D721Med (cell line): ENCODE measurements at regions not wholly inside any gene's neighbourhood (a gene's known extent, or its start where the extent isn't known, plus 50 kb on each side); places are given as distances from the start of the nearest gene placed in this dataset.

Experiments used
- DNase-seq: peaks from one replicate; pipeline ENCODE4 v3.0.0; 2011; ENCODE audit warnings: low spot score; ENCODE audit not compliant: insufficient read length
- FAIRE-seq: peaks from 2 replicates; lab custom pipeline; 2011; peaks lifted over from hg19 to GRCh38; lab: Jason Lieb, UNC
- TF ChIP-seq, protein P1 (sequence below): IDR thresholded peaks from 2 replicates; pipeline ENCODE4 v1.5.1; 2012; ENCODE audit warnings: mild to moderate bottlenecking, control low read depth; ENCODE audit not compliant: insufficient read depth; ENCODE audit errors: missing control alignments

DNA sequence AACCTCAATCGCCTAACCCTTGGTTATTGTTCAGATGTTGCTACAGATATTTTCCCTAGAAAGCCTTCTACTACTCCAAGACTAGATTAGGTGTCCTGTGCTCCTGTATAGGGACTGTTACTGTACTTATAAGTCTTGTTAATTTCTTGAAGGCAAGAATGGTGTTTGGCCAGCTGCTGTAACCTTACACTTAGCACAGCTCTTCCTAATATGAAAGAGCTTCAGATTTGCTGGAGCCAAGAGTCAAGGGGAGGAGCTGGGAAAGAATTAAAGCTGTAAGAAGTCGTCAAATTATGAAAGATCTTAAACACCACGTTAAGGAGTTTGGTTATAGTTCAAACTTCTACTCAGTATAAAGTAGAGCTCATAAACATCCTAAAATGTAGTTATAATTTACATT, 245.9 kb upstream of the TLL1 start:
- TF ChIP-seq, protein P1, sequence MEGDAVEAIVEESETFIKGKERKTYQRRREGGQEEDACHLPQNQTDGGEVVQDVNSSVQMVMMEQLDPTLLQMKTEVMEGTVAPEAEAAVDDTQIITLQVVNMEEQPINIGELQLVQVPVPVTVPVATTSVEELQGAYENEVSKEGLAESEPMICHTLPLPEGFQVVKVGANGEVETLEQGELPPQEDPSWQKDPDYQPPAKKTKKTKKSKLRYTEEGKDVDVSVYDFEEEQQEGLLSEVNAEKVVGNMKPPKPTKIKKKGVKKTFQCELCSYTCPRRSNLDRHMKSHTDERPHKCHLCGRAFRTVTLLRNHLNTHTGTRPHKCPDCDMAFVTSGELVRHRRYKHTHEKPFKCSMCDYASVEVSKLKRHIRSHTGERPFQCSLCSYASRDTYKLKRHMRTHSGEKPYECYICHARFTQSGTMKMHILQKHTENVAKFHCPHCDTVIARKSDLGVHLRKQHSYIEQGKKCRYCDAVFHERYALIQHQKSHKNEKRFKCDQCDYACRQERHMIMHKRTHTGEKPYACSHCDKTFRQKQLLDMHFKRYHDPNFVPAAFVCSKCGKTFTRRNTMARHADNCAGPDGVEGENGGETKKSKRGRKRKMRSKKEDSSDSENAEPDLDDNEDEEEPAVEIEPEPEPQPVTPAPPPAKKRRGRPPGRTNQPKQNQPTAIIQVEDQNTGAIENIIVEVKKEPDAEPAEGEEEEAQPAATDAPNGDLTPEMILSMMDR = no peak
- DNase-seq (no peak), FAIRE-seq (no peak)

DNA sequence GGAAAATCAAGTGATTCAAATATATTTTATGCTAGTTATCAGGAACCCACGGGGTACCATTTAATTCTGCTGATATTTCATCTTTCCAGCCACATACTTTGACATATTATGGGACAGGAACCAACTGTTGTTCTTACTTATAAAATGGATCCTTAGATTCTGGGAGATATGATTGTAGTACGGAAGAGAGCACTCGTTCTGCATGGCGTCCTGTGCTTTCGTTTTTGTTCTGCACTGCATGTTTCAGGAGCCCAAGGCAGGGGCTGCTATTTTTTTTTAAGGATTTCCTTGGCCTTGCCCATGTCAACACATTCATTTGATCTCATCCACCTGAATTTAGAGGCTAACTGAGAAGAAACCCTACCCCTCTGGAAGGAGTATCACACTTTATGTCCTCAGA, 245.5 kb upstream of the TLL1 start:
- TF ChIP-seq, protein P1 = no peak
- DNase-seq (no peak), FAIRE-seq (no peak)

DNA sequence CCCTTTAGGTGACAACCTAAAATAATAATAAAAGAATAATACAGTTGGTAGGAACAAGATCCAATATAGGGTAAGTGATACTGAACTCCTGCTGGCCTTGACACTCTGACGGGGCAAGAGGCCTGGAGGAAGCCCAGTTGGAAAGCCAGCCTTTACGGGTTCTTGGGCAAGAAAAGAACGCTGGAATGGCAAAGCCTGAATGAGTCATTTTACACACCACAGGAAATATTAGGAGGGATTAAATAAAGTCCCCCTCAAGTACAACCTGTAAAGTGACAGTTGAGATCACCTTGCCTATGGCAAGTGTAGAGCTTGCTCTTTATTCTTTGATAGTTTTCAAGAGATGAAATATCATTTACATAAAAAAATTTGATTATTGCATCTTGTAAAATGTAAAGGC, 244.5 kb upstream of the TLL1 start:
- DNase-seq (no peak), FAIRE-seq (no peak)
- TF ChIP-seq, protein P1 = no peak

DNA sequence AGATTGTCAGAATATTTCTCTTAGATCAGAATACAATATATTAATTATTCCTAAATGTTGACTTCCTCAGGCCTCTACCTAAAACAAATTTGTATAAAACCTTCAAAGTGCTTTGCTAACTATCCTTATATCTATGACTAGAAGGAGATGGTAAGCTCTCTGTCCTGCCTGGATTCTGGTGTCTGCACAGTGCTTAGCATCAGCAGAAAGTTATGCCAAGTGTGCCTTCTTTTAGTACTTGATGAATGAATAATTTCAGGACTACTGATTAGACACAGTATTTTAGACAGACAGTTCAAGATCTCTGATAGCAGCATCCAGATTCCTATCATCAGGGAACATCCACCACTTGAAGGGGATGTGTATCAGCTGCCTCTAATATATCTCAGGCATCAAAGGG, 242.4 kb upstream of the TLL1 start:
- no peak for DNase-seq
- FAIRE-seq = no peak
- TF ChIP-seq, protein P1 = no peak

DNA sequence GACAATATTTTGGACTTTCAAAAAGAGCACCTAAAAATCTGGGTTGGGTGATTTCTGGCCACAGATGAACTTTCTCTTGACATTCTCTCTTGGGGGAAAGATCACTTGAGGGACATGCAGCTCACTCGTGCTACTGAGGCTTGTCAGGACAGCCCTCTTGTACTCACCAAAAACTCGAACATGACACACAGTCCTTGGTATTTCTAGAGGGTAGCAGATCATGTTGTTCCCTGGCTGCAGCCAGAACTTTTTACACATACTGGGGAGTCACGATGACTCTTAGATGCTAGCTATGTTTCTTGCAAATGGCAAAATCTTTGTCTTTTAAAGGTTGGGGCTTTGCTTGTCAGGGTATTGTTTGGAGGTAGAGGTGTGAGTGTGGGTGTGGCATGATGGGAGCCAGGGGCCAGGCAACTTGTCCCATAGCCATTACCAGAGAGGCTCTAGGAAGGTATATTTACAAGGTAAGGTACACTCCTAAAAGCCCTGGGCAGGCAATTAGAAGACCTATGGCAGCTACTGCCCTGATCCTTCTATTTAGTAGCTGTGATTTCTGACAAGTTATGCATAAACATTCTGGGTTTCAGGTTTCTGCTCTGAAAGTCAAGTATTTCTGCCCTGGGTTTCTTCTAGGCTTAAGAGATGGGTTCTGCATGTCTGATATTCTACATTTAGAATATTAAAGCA, 241.7 kb upstream of the TLL1 start:
- DNase-seq (no peak), FAIRE-seq (no peak)
- TF ChIP-seq, protein P1 = no peak

DNA sequence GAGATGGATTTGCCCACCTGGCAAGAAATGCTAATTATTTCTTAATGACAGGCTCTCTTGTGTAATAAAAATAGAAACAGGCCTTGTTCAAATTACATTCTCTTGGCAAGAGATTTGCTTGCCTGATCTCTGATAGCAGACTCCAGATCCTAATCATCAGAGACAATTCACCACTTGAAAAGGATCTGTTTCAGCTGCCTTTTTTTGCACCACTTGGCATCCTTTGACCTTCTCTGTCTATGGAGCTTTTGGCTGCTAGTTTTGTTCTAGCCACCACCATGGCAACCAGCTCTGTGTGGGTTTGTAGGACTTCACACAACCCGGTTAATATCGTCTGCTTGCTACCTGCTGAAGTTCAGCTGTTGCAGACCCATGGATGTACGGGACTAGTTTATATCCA, 241.1 kb upstream of the TLL1 start:
- no peak for DNase-seq
- FAIRE-seq = no peak

DNA sequence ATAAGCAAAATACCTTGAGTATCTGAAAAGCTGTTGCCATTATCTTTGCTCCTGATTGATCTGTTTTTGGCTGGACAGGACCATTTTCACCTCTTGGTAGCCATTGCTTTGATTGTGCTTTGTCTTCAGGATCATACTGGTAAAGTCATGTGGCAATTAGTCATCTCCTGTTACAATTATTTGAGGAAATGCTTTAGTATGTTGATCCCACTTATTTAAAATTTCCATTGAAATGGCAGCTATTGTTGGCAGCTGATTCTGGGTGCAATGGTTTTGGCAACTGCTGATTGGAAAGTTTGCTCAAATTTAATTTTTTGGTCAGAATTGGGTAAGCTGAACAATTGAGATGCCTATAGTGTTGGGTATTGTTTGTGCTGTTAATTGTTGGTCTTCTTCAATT, 238.3 kb upstream of the TLL1 start:
- DNase-seq = no peak
- TF ChIP-seq, protein P1 = no peak
- FAIRE-seq = no peak

More for the DNA sequence above, 241.1 kb upstream of the TLL1 start:
- TF ChIP-seq, protein P1 = no peak
